ENCODE measurements at regions not wholly inside any gene's neighbourhood (a gene's known extent, or its start where the extent isn't known, plus 50 kb on each side); places are given as distances from the start of the nearest gene placed in this dataset.
A peak's percentile ranks its signal among the peaks of the same experiment; 100 is the strongest.

GRCh38 chrX:46319750-46320149 is 225.5 kb downstream of the ZNF674 start:
- peaks cover 69% of the 10 kb centered on the region for H3K4me1 ChIP-seq
- H3K9me3 ChIP-seq: no peaks in the 10 kb centered on the region
- POLR2A ChIA-PET: interaction anchor here (1.0 to 1.9 kb wide), 4 partner anchors 56 to 496 kb away, joined by 4 to 9 read pairs (median 8); no protein-coding TSS in a partner anchor
- ATAC-seq: no peak
- H3K4me3 ChIP-seq: no peak overlapping the region
- CTCF ChIA-PET: interaction anchor here (2.7 kb wide), 1 partner anchor 57 kb away, joined by 15 read pairs; no protein-coding TSS in a partner anchor
- 0% methylated on average over 1 of the region's 1 CpG for WGBS (ENCODE audit: missing lambda C conversion rate)
- peak; percentile 86 for FAIRE-seq
- TF ChIP-seq EHMT2 (IDR thresholded peaks at IDR 0.05; ENCODE audit: low read depth) (no peak), PBX3 (IDR thresholded peaks at IDR 0.05) (no peak), SREBF2 (IDR thresholded peaks at IDR 0.05) (no peak), HES2 (IDR thresholded peaks at IDR 0.05) (no peak), POLR2AphosphoS2 (conservative IDR thresholded peaks at IDR 0.05; ENCODE audit: low read length) (no peak), MAFK (IDR thresholded peaks at IDR 0.05; ENCODE audit: partially characterized antibody) (no peak), HOXB5 (CRISPR knock-in tag; IDR thresholded peaks at IDR 0.05) (no peak), RARB (CRISPR knock-in tag; IDR thresholded peaks at IDR 0.05) (no peak), USF2 (IDR thresholded peaks at IDR 0.05) (no peak), TP53 (CRISPR knock-in tag; IDR thresholded peaks at IDR 0.05) (no peak), KDM5A (IDR thresholded peaks at IDR 0.05) (no peak), NR3C1 (IDR thresholded peaks at IDR 0.05) (no peak), MAZ (IDR thresholded peaks at IDR 0.05; ENCODE audit: borderline replicate concordance, low read depth, low read length) (no peak), JUN (IDR thresholded peaks at IDR 0.05) (no peak)
- peak overlapping the region; percentile 93 to 99 for H3K27ac ChIP-seq
- DNase-seq (ENCODE audit: low read depth in 1 of 2, low spot score in 1 of 2): no peak
- H3K4me2 ChIP-seq: peak overlapping the region; percentile 68

- Histone ChIP-seq H3K4me2 (no peak overlapping the region), H3K4me1 (peaks cover 58% of the 10 kb centered on the region), H3K9me3 (no peaks in the 10 kb centered on the region), H3K27ac (peak overlapping the region; percentile 93 to 99), H3K4me3 (no peak overlapping the region)
- DNase-seq (ENCODE audit: low read depth in 1 of 2, low spot score in 1 of 2): no peak
- FAIRE-seq: no peak
- CTCF ChIA-PET: interaction anchor here (0.7 kb wide), 1 partner anchor 15 kb away, joined by 4 read pairs; no protein-coding TSS in a partner anchor
- WGBS (ENCODE audit: missing lambda C conversion rate): 85% methylated on average over 3 of the region's 3 CpGs
- no peak for TF ChIP-seq CTCF (IDR thresholded peaks at IDR 0.05)
- TF ChIP-seq ELK1 (IDR thresholded peaks at IDR 0.05; ENCODE audit: low read depth, low read length): no peak
- no peak for TF ChIP-seq RNF2 (IDR thresholded peaks at IDR 0.05; ENCODE audit: borderline replicate concordance, low read depth)
- TF ChIP-seq TFCP2L1 (CRISPR knock-in tag; IDR thresholded peaks at IDR 0.05): no peak
- no peak for TF ChIP-seq JUN (IDR thresholded peaks at IDR 0.05)
- no peak for TF ChIP-seq CBX8 (IDR thresholded peaks at IDR 0.05)
- no peak for TF ChIP-seq CHD4 (IDR thresholded peaks at IDR 0.05; ENCODE audit: borderline replicate concordance)
- TF ChIP-seq EHMT2 (IDR thresholded peaks at IDR 0.05; ENCODE audit: low read depth): no peak
- no peak for TF ChIP-seq ZNF302 (CRISPR knock-in tag; IDR thresholded peaks at IDR 0.05)
- no peak for TF ChIP-seq MAX (IDR thresholded peaks at IDR 0.05)
- TF ChIP-seq PBX3 (IDR thresholded peaks at IDR 0.05): no peak
- no peak for TF ChIP-seq EP300 (IDR thresholded peaks at IDR 0.05)
- no peak for TF ChIP-seq HMGXB4 (CRISPR knock-in tag; IDR thresholded peaks at IDR 0.05; ENCODE audit: borderline replicate concordance)
- TF ChIP-seq RCOR1 (IDR thresholded peaks at IDR 0.05; ENCODE audit: low read depth, low read length): no peak
- TF ChIP-seq HDAC2 (IDR thresholded peaks at IDR 0.05): no peak
- TF ChIP-seq MYC (IDR thresholded peaks at IDR 0.05; ENCODE audit: borderline replicate concordance, low read length): no peak
- POLR2A ChIA-PET: no interaction called here
- no peak for ATAC-seq
These were observed 226.7 kb downstream of the ZNF674 start for GRCh38 chrX:46318551-46318950.
